Central memory CD8-positive, alpha-beta T cell (primary cell): ENCODE measurements at regions not wholly inside any gene's neighbourhood (a gene's known extent, or its start where the extent isn't known, plus 50 kb on each side); places are given as distances from the start of the nearest gene placed in this dataset.

Source experiments
- ATAC-seq: fragments of 150-1000 bp; cut with Tn5 transposase; replicated peaks from 2 replicates; pipeline ENCODE4 v1.10.0; 2022; ENCODE audit warnings: mild to moderate bottlenecking, moderate FRiP score, moderate number of reproducible peaks; ENCODE audit not compliant: poor library complexity, severe bottlenecking; ENCODE audit errors: extremely low read depth
- DNase-seq, 2 donors: peaks; one replicate each; pipeline ENCODE4 v3.0.0; 2021; ENCODE audit warnings: low spot score in 2 of 2
- H3K27ac Mint-ChIP-seq: one replicate; pipeline ENCODE4 v1.8.0; 2022; ENCODE audit warnings: low read depth, mild to moderate bottlenecking, moderate library complexity, mixed read lengths
- H3K27me3 Mint-ChIP-seq: one replicate; pipeline ENCODE4 v1.8.0; 2022; ENCODE audit warnings: mixed read lengths
- H3K36me3 Mint-ChIP-seq: one replicate; pipeline ENCODE4 v1.8.0; 2022; ENCODE audit warnings: mild to moderate bottlenecking, moderate library complexity, mixed read lengths; ENCODE audit not compliant: insufficient read depth
- H3K4me1 Mint-ChIP-seq: one replicate; pipeline ENCODE4 v1.8.0; 2022; ENCODE audit warnings: mixed read lengths
- H3K4me3 Mint-ChIP-seq: one replicate; pipeline ENCODE4 v1.8.0; 2022; ENCODE audit warnings: mild to moderate bottlenecking, moderate library complexity, mixed read lengths
- H3K9me3 Mint-ChIP-seq: one replicate; pipeline ENCODE4 v1.8.0; 2022; ENCODE audit warnings: mixed read lengths

- DNase-seq (no peak), ATAC-seq (no peak)
- H3K4me1 Mint-ChIP-seq, result no peaks in the 10 kb centered on the region
- H3K27ac Mint-ChIP-seq, result no peak overlapping the region
- no peak overlapping the region for H3K4me3 Mint-ChIP-seq
- H3K9me3 Mint-ChIP-seq, result no peaks in the 10 kb centered on the region
- no peaks in the 10 kb centered on the region for H3K36me3 Mint-ChIP-seq
- H3K27me3 Mint-ChIP-seq, result no peaks in the 10 kb centered on the region
Observed at GRCh38 chr13:31880851-31881494, 141.6 kb downstream of the RXFP2 start.

GRCh38 chr13:31881495-31881882 lies 142.2 kb downstream of the RXFP2 start:
- ATAC-seq (no peak), DNase-seq (no peak)
- Mint-ChIP-seq H3K4me1 (no peaks in the 10 kb centered on the region), H3K27ac (no peak overlapping the region), H3K4me3 (no peak overlapping the region), H3K27me3 (no peaks in the 10 kb centered on the region), H3K36me3 (no peaks in the 10 kb centered on the region), H3K9me3 (no peaks in the 10 kb centered on the region)

- ATAC-seq (no peak), DNase-seq (no peak)
- H3K27ac Mint-ChIP-seq, result no peak overlapping the region
- H3K27me3 Mint-ChIP-seq, result no peaks in the 10 kb centered on the region
- no peaks in the 10 kb centered on the region for H3K4me1 Mint-ChIP-seq
- H3K4me3 Mint-ChIP-seq, result no peak overlapping the region
- H3K9me3 Mint-ChIP-seq, result no peaks in the 10 kb centered on the region
- no peaks in the 10 kb centered on the region for H3K36me3 Mint-ChIP-seq
Observed at GRCh38 chr13:31882794-31883193, 143.5 kb downstream of the RXFP2 start.

GRCh38 chr13:31884556-31884955 lies 145.2 kb downstream of the RXFP2 start:
- DNase-seq (no peak), ATAC-seq (no peak)
- Mint-ChIP-seq H3K36me3 (no peaks in the 10 kb centered on the region), H3K4me1 (no peaks in the 10 kb centered on the region), H3K9me3 (no peaks in the 10 kb centered on the region), H3K4me3 (no peak overlapping the region), H3K27ac (no peak overlapping the region), H3K27me3 (no peaks in the 10 kb centered on the region)

- ATAC-seq (no peak), DNase-seq (no peak)
- H3K36me3 Mint-ChIP-seq, result no peaks in the 10 kb centered on the region
Observed at GRCh38 chr13:31885994-31886393, 145.6 kb upstream of the FRY start.

GRCh38 chr13:31887286-31887685 lies 144.3 kb upstream of the FRY start:
- DNase-seq (no peak), ATAC-seq (no peak)
- H3K36me3 Mint-ChIP-seq, result no peaks in the 10 kb centered on the region
- H3K4me3 Mint-ChIP-seq, result no peak overlapping the region
- H3K9me3 Mint-ChIP-seq, result no peaks in the 10 kb centered on the region
- H3K27me3 Mint-ChIP-seq, result no peaks in the 10 kb centered on the region
- no peak overlapping the region for H3K27ac Mint-ChIP-seq
- H3K4me1 Mint-ChIP-seq, result no peaks in the 10 kb centered on the region

More at GRCh38 chr13:31885994-31886393, 145.6 kb upstream of the FRY start:
- Mint-ChIP-seq H3K4me1 (no peaks in the 10 kb centered on the region), H3K27me3 (no peaks in the 10 kb centered on the region), H3K9me3 (no peaks in the 10 kb centered on the region), H3K4me3 (no peak overlapping the region), H3K27ac (no peak overlapping the region)

- no peak overlapping the region for H3K4me3 Mint-ChIP-seq
- ATAC-seq, result no peak
- H3K27me3 Mint-ChIP-seq, result peaks cover 5% of the 10 kb centered on the region
- no peak overlapping the region for H3K27ac Mint-ChIP-seq
- H3K4me1 Mint-ChIP-seq, result no peaks in the 10 kb centered on the region
- H3K9me3 Mint-ChIP-seq, result no peaks in the 10 kb centered on the region
- H3K36me3 Mint-ChIP-seq, result no peaks in the 10 kb centered on the region
- no peak for DNase-seq
Observed at GRCh38 chr13:31890946-31891345, 140.6 kb upstream of the FRY start.

GRCh38 chr13:31891472-31891871 lies 140.1 kb upstream of the FRY start:
- no peak for DNase-seq
- Mint-ChIP-seq H3K4me1 (no peaks in the 10 kb centered on the region), H3K4me3 (no peak overlapping the region), H3K9me3 (no peaks in the 10 kb centered on the region), H3K27me3 (peaks cover 10% of the 10 kb centered on the region), H3K36me3 (no peaks in the 10 kb centered on the region), H3K27ac (no peak overlapping the region)
- ATAC-seq, result no peak

GRCh38 chr13:31894931-31895330 lies 136.6 kb upstream of the FRY start:
- ATAC-seq (no peak), DNase-seq (no peak)
- Mint-ChIP-seq H3K9me3 (no peaks in the 10 kb centered on the region), H3K36me3 (no peaks in the 10 kb centered on the region), H3K27me3 (peaks cover 10% of the 10 kb centered on the region), H3K4me1 (no peaks in the 10 kb centered on the region), H3K27ac (no peak overlapping the region), H3K4me3 (no peak overlapping the region)

GRCh38 chr13:31895691-31896090 lies 135.9 kb upstream of the FRY start:
- no peak overlapping the region for H3K4me3 Mint-ChIP-seq
- H3K27me3 Mint-ChIP-seq, result peaks cover 10% of the 10 kb centered on the region
- H3K4me1 Mint-ChIP-seq, result no peaks in the 10 kb centered on the region
- H3K9me3 Mint-ChIP-seq, result no peaks in the 10 kb centered on the region
- no peak overlapping the region for H3K27ac Mint-ChIP-seq
- no peaks in the 10 kb centered on the region for H3K36me3 Mint-ChIP-seq
- ATAC-seq (no peak), DNase-seq (no peak)

- Mint-ChIP-seq H3K27me3 (peaks cover 18% of the 10 kb centered on the region), H3K4me3 (no peak overlapping the region), H3K27ac (no peak overlapping the region), H3K4me1 (no peaks in the 10 kb centered on the region), H3K36me3 (no peaks in the 10 kb centered on the region), H3K9me3 (no peaks in the 10 kb centered on the region)
- DNase-seq, result no peak
- no peak for ATAC-seq
Observed at GRCh38 chr13:31896427-31896826, 135.1 kb upstream of the FRY start.

- no peaks in the 10 kb centered on the region for H3K36me3 Mint-ChIP-seq
- no peak for DNase-seq
- H3K4me1 Mint-ChIP-seq, result no peaks in the 10 kb centered on the region
- peaks cover 20% of the 10 kb centered on the region for H3K27me3 Mint-ChIP-seq
- H3K27ac Mint-ChIP-seq, result no peak overlapping the region
- no peak for ATAC-seq
- no peak overlapping the region for H3K4me3 Mint-ChIP-seq
- H3K9me3 Mint-ChIP-seq, result no peaks in the 10 kb centered on the region
Observed at GRCh38 chr13:31898378-31899071, 133.0 kb upstream of the FRY start.

GRCh38 chr13:31901985-31902384 lies 129.6 kb upstream of the FRY start:
- DNase-seq (no peak), ATAC-seq (no peak)
- Mint-ChIP-seq H3K27me3 (peaks cover 23% of the 10 kb centered on the region), H3K4me1 (no peaks in the 10 kb centered on the region), H3K9me3 (no peaks in the 10 kb centered on the region), H3K27ac (no peak overlapping the region), H3K36me3 (no peaks in the 10 kb centered on the region), H3K4me3 (no peak overlapping the region)
